ENCODE measurements at regions not wholly inside any gene's neighbourhood (a gene's known extent, or its start where the extent isn't known, plus 50 kb on each side); places are given as distances from the start of the nearest gene placed in this dataset.

- DNase-seq (ENCODE audit: low read depth in 2 of 2), result no peak
Observed at GRCh38 chr1:82901118-82901517, 1097.8 kb downstream of the TTLL7 start.

GRCh38 chr1:82899017-82899416 lies 1098.3 kb downstream of the ADGRL2 start:
- no peak for DNase-seq (ENCODE audit: low read depth in 2 of 2)

- no peak for DNase-seq (ENCODE audit: low read depth in 2 of 2)
Observed at GRCh38 chr1:82897549-82897948, 1096.8 kb downstream of the ADGRL2 start.

- no peak for DNase-seq (ENCODE audit: low read depth in 2 of 2)
Observed at GRCh38 chr1:82896036-82896435, 1095.3 kb downstream of the ADGRL2 start.

- no peak for DNase-seq (ENCODE audit: low read depth in 2 of 2)
Observed at GRCh38 chr1:82894635-82895034, 1093.9 kb downstream of the ADGRL2 start.

GRCh38 chr1:82893712-82894470 lies 1093.2 kb downstream of the ADGRL2 start:
- no peak for DNase-seq (ENCODE audit: low read depth in 2 of 2)

GRCh38 chr1:82880506-82880905 lies 1079.8 kb downstream of the ADGRL2 start:
- no peak for DNase-seq (ENCODE audit: low read depth in 2 of 2)

- no peak for DNase-seq (ENCODE audit: low read depth in 2 of 2)
Observed at GRCh38 chr1:82879701-82880305, 1079.1 kb downstream of the ADGRL2 start.

- no peak for DNase-seq (ENCODE audit: low read depth in 2 of 2)
Observed at GRCh38 chr1:82875170-82875569, 1074.4 kb downstream of the ADGRL2 start.

- no peak for DNase-seq (ENCODE audit: low read depth in 2 of 2)
Observed at GRCh38 chr1:82874041-82874440, 1073.3 kb downstream of the ADGRL2 start.

- no peak for DNase-seq (ENCODE audit: low read depth in 2 of 2)
Observed at GRCh38 chr1:82870332-82870731, 1069.6 kb downstream of the ADGRL2 start.

- DNase-seq (ENCODE audit: low read depth in 2 of 2), result no peak
Observed at GRCh38 chr1:82867781-82868180, 1067.0 kb downstream of the ADGRL2 start.

GRCh38 chr1:82861749-82862148 lies 1061.0 kb downstream of the ADGRL2 start:
- DNase-seq (ENCODE audit: low read depth in 2 of 2), result no peak

GRCh38 chr1:82858031-82858430 lies 1057.3 kb downstream of the ADGRL2 start:
- no peak for DNase-seq (ENCODE audit: low read depth in 2 of 2)

- no peak for DNase-seq (ENCODE audit: low read depth in 2 of 2)
Observed at GRCh38 chr1:82849460-82849859, 1048.7 kb downstream of the ADGRL2 start.

GRCh38 chr1:82848043-82848442 lies 1047.3 kb downstream of the ADGRL2 start:
- DNase-seq (ENCODE audit: low read depth in 2 of 2), result no peak

GRCh38 chr1:82845866-82846265 lies 1045.1 kb downstream of the ADGRL2 start:
- no peak for DNase-seq (ENCODE audit: low read depth in 2 of 2)

- DNase-seq (ENCODE audit: low read depth in 2 of 2), result no peak
Observed at GRCh38 chr1:82844911-82845827, 1044.4 kb downstream of the ADGRL2 start.

- DNase-seq (ENCODE audit: low read depth in 2 of 2), result no peak
Observed at GRCh38 chr1:82844447-82844846, 1043.7 kb downstream of the ADGRL2 start.

GRCh38 chr1:82843876-82844275 lies 1043.1 kb downstream of the ADGRL2 start:
- no peak for DNase-seq (ENCODE audit: low read depth in 2 of 2)

- no peak for DNase-seq (ENCODE audit: low read depth in 2 of 2)
Observed at GRCh38 chr1:82840192-82840591, 1039.5 kb downstream of the ADGRL2 start.

- DNase-seq (ENCODE audit: low read depth in 2 of 2), result no peak
Observed at GRCh38 chr1:82837766-82838465, 1037.2 kb downstream of the ADGRL2 start.
